ENCODE measurements at regions not wholly inside any gene's neighbourhood (a gene's known extent, or its start where the extent isn't known, plus 50 kb on each side); places are given as distances from the start of the nearest gene placed in this dataset.
A peak's percentile ranks its signal among the peaks of the same experiment; 100 is the strongest.
"Not testable (repeated sequence)": the region's sequence is repeated elsewhere in the genome, so short reads cannot be mapped to it uniquely, and the experiment has no call there.

DNA sequence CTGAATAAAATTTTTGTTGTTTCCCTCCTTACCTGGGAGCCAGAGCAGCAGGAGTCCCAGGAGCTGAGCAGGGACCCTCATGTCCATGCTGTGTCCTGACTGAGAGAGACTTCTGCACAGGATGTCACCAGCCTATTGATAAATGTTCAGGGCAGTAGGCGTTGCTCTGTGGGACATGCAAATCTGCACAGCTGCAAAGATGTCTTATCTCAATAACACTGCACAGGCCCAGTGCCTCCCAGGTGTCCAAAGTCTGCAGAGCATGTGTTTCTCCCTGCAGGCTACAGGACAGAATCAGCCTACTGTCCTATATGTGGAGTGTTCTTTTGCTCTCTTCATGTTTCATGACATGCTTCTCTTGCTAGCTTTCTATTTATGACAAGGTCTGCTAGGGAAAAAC lies 522.3 kb downstream of the RPIA start:
- peak; percentile 18 for DNase-seq (ENCODE audit: low spot score)

DNA sequence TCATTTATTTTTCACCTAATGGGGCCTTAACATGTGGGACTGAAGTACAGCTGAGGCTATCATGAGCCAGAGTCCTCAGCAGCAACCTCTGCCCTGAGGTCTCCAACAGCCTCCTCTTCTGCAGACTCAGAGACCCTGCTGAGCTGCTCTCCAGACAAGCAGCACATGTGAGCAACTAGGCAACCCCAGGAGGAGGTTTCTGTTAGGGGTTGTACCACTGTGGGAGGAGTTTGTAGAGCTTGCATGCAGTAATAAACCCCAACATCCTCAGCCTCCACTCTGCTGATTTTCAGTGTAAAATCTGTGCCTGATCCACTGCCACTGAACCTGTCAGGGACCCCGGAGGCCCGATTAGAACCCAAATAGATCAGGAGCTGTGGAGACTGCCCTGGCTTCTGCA lies 530.0 kb downstream of the RPIA start:
- DNase-seq (ENCODE audit: low spot score): not testable (repeated sequence)

DNA sequence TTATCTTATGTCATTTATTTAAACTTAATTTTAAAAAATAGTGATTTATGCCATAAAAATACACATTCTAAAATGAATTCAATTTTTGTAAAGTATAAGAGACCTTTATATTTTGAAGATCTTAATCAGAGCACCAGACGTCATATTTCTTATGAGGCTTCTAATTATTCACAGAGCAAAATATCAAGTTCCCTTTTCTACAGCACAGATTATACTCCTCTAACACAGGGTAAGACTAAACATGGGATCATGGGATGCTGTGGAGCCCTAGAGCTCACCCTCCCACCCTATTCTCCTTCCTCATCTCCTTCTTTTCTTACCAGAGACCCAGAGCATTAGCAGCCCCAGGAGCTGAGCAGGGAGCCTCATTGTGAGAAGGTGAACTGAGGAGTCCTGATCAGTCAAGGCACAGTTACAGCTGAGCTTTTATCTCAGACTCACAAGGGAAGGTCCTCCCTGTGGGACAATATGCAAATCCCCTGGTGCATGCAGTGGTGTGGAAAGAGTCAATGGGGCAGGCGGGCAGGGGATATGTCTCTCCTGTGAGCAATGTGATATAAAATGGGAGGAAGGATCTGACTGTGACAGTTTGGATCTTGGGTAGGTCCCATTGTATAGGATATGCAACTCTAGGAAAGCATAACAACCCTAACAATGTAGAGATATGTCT lies 530.7 kb downstream of the RPIA start:
- not testable (repeated sequence) for DNase-seq (ENCODE audit: low spot score)

DNA sequence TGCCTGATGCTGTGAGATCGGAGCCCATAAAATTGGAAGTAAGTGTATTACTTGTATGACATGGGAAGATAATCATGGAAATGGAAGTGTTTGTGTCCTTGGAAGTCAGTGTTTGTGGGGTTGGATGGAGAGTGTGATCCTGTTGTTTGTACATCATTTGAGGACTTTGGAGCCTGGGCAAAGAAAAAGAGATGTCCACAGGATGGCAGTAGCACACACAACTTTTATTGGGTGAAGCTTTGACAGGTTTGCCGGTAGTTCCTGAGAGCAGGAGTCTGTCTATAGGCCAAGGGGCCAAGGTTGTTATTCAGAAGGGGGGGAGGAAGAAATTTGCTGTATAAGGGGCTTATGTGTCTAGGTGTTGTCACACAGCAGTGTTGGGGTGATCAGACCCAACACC lies 533.3 kb downstream of the RPIA start:
- not testable (repeated sequence) for DNase-seq (ENCODE audit: low spot score)

DNA sequence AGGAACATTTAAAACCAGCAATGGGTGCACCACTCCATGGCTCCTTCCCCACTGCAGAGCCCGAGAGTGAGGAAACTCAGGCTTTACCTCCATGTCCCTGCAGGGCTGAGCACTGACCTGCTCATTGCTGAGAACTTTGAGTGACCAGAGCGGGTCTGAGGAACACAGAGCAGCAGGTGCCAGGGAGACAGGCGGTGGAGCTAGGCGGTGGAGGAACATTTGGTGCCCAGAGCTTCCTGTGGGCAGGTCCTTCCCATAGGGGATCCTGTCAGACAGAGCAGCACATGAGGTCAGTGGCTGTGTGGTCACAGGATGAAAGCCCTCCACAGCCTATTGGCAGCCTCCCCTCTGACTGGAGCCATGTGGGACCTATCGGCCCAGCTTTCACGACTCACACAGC lies 538.5 kb downstream of the RPIA start:
- not testable (repeated sequence) for DNase-seq (ENCODE audit: low spot score)

DNA sequence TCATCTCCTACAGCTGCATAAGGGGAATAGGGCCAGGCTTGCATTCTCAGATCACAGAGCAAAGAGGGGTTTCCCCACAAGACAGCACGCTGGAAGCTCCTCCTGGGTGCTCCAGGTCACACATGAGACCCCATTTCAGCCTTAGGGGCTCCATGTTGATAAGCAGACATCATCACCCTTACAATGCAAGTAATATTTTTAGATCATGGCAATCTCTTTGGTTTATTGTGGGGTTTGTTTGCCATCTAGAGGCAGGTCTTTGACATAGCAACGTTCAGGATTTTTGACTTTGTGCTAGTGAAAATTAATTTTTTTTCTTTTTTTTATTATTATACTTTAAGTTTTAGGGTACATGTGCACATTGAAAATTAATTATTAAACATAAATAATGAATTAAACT lies 539.8 kb downstream of the RPIA start:
- not testable (repeated sequence) for DNase-seq (ENCODE audit: low spot score)

DNA sequence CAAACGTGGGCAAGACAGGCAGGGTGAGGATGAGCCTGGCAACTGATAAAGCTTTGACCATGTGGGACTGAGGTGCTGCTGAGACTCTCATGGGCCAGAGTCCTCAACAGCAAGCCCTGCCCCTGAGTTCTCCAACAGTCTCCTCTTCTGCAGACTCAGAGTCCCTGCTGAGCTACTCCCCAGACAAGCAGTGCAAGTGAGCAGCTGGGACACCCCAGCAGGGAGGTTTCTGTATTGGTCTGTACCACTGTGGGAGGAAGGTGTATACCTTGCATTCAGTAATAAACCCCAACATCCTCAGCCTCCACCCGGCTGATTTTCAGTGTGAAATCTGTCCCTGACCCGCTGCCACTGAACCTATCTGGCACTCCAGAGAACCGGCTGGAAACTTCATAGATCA lies 542.5 kb downstream of the RPIA start:
- not testable (repeated sequence) for DNase-seq (ENCODE audit: low spot score)

DNA sequence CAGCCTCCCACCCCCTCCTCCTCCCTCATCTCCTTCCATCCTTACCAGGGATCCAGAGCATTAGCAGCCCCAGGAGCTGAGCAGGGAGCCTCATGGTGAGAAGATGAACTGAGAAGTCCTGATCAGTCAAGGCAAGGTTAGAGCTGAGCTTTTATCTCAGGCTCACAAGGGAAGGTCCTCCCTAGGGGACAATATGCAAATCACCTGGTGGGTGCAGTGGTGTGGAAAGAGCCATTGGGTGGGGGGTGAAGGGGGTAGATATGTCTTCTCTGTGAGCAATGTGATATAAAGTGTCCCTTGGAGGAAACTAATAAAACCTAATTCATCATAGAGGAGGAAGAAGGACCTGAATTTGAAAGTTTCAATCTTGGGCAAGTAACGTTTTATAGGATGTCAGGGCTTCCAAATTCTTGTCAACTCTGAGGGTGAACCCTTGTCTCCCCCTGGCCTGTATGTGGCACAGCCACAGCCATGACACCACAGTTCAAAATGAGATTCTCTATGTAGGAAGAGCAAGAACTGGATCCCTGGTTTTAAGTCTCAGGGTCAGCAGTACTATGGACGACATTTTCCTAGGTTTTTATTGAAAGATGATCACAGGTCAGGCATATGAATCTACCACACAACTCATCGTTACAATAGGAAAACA lies 543.5 kb downstream of the RPIA start:
- not testable (repeated sequence) for DNase-seq (ENCODE audit: low spot score)

DNA sequence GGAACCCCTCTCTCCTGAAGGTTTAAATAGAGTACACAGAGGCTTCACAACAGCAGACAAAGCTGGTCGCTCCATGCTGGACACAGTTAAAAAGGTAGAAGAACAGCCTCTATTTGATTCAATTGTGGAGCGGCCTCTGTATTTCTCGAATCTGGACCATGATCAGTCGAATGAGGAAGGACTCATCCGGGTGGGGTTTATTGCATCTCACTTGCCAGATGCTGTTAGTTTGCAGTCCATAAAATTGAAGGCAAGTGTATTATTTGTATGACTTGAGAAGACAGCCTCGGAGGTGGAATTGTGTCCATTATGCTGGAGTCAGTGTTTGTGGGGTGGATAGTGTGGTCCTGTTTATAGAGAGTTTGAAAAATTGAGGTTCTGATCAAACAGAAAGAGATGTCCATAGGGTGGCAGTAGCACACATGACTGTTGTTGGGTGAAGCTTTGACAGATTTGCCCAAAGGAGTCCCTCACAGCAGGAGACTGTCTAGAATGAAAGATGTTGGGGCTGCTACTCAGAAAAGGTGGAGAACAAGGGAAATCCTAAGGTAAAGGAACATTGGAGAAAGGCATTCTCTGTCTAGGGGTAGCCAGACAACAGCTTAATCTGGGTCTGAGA lies 545.5 kb downstream of the RPIA start:
- DNase-seq (ENCODE audit: low spot score): not testable (repeated sequence)

DNA sequence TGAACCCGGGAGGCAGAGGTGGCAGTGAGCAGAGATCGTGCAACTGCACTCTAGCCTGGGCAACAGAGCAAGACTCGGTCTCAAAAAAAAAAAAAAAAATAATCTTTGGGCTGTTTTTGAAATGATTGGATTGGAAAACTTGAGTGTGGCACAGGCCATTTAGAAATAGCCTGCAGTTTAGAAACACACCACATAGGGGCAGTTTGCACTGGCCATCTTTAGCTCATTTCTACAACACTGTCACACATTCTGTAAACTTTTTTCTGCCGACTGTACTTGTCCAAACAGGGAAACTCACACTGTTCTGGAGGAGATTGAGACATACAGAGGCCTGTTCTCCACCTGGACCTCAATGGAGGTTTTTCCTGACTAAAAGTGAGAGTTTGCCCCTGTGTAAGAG lies 546.3 kb downstream of the RPIA start:
- not testable (repeated sequence) for DNase-seq (ENCODE audit: low spot score)

DNA sequence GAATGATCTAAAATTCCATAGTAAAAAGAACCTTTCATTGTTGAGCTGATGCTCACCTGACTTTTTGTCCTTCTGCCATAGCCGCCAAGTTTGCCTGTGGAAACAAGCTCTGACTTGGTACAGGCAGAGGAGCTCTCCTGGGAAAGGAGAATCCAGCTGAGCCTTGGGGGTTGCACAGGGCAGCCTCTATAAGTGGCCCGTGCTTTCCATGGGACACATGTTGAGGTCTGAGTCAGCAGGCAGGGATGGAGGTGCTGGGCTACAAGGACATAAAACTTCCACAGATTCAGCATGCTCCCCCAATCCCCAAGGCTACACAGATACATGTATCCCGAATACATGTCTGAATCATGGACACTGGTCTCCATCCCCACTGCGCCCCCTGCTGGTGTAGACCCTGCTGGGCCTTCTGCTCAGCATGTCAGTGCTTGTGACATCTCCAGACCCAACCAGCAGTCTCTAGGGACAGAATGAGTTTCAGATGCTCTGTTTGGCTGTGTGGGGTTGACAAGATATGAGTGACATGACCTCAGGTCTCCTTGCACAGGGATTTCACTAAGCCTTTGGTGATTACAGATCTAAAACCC lies 551.7 kb downstream of the RPIA start:
- DNase-seq (ENCODE audit: low spot score): not testable (repeated sequence)

DNA sequence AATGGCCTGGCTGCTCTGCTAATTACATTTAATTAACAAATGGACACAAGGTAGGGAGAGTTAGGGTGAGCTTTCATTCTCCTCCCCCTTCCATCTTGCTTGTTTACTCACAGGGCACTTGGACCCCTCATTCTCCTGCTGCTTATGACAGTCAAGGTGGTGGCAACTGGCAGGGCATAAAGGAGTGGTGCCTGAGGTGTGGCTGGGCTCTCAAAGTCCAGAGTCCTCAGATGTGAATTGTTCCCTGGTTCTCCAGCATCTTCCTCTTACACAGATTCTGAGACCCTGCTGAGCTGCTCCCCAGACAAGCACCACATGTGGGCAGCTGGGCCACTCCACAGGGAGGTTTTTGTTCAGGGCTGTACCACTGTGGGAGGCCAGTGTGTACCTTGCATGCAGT lies 552.9 kb downstream of the RPIA start:
- DNase-seq (ENCODE audit: low spot score): not testable (repeated sequence)

DNA sequence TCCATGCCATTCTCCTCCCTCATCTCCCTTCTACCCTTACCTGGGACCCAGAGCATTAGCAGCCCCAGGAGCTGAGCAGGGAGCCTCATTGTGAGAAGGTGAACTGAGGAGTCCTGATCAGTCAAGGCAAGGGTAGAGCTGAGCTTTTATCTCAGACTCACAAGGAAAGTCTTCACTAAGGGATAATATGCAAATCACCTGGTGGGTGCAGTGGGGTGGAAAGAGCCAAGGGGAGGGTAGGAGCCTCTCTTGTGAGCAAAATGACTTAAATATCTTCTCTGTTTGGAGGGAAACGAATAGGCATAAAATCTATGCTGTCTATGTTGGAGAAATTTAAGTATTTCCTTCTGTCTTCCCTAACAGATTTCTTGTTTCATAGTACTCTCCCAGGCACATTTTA lies 554.0 kb downstream of the RPIA start:
- not testable (repeated sequence) for DNase-seq (ENCODE audit: low spot score)

DNA sequence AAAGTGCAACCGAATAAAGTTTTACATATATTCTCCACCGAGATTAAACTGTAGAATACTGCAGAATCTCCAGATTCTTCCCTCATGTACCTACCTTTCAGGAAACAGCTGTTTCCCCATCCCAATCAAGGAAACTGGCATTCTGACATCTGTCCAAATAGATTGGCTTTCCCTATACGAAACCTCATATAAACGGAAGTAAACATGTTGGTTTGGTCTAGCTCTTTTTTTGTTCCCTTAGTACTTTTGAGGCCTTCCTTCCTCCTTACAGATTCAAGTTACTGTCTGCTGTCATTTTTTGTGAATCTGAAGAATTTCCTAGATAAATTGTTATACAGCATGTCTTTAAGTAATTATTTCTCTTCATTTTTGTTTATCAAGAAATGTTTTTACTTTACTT lies 554.6 kb downstream of the RPIA start:
- DNase-seq (ENCODE audit: low spot score): not testable (repeated sequence)

DNA sequence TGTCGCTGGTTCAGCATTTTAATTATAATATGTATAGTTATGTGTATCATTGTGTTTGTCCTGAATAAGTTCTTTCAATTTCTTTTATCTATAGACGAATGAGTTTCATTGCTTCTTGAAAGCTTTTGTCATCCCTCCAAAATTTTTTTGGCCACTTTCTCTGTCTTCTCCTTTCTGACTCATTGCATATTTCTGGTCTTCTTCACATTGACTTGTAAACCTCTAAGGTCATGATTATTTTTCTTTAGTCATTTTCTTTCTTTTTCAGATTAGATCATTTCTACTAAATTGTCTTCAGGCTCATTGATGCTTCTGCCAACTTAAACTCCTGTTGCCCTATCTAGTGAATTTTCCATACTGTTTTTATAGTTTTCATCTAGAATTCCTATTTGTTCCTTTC lies 555.1 kb downstream of the RPIA start:
- not testable (repeated sequence) for DNase-seq (ENCODE audit: low spot score)

DNA sequence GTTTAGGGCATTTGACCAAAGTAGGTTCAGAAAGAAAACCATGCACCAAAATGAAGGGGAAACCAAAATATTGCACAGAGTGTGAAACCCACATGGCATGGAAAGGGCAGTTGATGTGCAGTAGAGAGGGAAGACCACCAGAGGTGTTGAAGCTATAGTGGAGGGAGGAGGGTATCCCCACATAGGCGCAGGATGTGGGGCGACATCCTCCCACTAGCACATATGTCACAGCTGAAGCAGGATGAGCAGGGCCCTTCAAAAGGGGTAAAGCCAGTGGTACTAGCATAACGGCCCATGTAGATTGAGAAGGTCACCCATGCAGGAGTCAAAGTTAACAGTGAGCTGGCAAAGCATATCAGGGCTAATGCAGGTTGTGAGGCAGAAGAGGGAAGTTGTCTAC lies 563.5 kb downstream of the RPIA start:
- not testable (repeated sequence) for DNase-seq (ENCODE audit: low spot score)

DNA sequence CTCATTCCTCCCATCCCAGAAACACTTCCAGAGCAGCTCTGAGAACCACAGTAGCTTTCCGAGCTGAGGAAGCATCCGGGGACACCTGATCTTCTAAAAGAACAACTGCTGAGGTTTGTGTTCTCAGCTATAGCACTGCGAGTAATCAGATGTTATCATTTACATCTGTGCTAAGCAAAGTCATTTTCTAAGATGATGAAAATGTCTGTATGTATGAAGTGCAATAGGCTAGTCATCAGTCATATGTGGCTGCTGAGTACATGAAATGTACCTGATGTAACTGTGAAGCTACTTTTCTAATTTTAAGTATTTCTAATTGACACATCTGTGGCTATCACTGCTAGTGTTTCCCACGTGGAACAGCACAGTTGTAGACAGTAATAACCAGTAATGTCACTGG lies 582.0 kb downstream of the RPIA start:
- DNase-seq (ENCODE audit: low spot score): not testable (repeated sequence)

DNA sequence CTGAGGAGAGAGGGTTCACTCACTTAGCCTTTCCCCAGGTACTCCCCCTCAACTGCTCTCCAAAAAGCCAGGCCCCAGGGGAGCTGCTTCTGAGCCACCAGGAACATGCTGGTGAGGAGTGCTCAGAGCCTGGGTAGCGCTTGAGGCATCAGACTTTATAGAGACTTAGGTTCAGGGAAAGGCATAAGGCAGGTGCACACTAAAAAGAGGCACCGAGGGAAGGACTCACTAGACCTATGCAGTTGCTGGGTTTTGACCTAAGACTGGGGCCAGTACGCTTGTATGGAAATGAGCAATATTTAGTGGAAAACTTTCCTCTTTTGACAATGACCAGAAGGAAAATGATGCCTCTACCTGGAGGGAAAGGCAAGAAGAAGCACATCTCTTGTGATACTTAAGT lies 589.1 kb downstream of the RPIA start:
- not testable (repeated sequence) for DNase-seq (ENCODE audit: low spot score)

DNA sequence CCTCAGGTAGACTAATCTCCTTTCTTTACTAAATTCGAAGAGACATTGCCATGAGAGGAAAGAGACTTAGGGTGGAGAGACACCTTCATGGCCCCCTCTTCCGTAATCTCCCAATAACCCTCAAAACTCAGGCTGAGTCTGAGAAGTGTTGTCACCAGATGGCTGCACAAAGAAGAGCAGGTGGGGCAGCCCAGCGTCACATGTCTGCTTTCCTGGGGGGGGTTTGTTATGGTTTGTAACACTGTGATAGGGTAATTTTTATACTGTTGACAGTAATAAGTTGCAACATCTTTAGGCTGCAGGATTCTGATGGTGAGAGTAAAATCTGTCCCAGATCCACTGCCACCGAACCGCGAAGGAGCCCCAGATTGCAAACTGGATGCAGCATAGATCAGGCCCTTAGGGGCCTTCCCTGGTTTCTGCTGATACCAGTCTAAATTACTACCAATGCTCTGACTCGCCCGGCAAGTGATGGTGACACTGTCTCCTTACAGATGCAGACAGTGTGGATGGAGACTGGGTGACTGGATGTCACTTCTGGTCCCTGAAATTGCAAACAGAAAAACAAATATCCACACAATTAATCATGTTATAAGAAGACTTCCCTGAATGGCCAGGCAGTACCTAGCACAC lies 595.1 kb downstream of the RPIA start:
- not testable (repeated sequence) for DNase-seq (ENCODE audit: low spot score)

DNA sequence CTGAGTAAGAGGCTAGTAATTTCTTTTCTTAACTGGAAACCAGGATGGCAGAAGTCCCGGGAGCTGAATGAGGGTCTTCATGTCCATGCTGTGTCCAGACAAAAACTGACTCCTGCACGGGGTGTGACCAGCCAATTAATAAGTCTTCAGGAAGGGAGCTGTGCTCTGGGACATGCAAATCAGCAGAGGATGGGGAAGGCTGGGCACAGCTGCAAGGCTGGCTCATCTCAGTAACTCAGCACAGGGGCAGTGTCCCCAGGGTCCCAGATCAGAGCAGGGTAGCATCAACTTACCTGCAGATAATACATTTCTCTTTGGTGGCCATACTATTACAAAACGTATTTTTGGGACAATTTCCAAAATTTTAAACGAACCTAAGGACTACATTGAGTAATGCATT lies 595.6 kb downstream of the RPIA start:
- not testable (repeated sequence) for DNase-seq (ENCODE audit: low spot score)

DNA sequence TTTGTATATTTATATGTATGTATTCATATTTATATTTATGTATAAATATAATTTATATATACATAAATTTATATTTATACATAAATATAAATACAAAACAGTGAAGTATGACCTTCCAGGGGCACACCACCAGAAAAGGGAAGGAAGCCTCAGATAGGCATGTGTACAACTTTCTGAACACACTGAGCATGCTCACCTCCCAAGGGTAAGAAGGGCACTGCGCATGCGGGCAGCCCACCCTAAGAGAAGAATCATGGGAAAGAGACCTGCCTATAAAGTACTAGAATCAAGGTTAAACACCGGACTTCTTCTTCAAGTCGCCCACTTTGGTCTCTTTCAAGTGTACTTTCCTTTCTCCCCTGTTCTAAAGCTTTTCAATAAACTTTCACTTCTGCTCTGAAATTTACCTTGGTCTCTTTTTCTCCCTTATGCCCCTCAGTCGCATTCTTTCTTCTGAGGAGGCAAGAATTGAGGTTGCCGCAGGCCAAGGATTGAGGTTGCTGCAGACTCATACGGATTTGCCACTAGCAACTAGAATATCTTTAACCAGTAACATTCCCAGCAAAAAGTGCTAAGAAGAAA lies 600.3 kb downstream of the RPIA start:
- not testable (repeated sequence) for DNase-seq (ENCODE audit: low spot score)

DNA sequence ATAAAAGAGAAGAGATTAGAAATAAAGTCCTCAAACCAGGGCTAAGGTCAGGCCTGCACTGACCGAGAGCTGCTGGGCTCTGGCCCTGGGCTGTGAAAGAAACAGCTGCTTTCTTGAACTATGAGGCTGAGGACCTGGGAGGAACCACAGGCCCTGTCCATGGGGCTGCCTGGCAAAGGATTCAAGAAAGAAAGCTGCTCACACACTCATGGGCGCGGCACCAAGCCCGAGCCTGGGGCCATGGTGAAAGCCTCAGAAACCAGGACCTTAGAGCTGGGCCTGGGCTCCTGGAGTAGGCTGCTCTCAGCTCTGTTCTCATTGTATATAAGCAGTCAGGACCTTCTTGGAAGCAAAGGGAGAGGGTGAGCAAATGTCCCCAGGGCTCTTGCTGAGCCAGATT lies 601.9 kb downstream of the RPIA start:
- not testable (repeated sequence) for DNase-seq (ENCODE audit: low spot score)

Data from SK-N-DZ (cell line).